Right forelimb (tissue), 1 donor: ENCODE measurements at regions not wholly inside any gene's neighbourhood (a gene's known extent, or its start where the extent isn't known, plus 50 kb on each side); places are given as distances from the start of the nearest gene placed in this dataset.

Source experiments
- DNase-seq: peaks from one replicate; pipeline ENCODE4 v3.0.0-alpha.2; 2018

- no peak for DNase-seq
These were observed 118.9 kb downstream of the TOMM20 start for GRCh38 chr1:235009561-235010306.

GRCh38 chr1:235009074-235009473 is 119.6 kb downstream of the TOMM20 start:
- DNase-seq, result no peak

- no peak for DNase-seq
These were observed 120.4 kb downstream of the TOMM20 start for GRCh38 chr1:235008239-235008638.

GRCh38 chr1:235006816-235007215 is 121.8 kb downstream of the TOMM20 start:
- no peak for DNase-seq

- DNase-seq, result no peak
These were observed 122.4 kb downstream of the TOMM20 start for GRCh38 chr1:235006132-235006721.

- DNase-seq, result no peak
These were observed 123.7 kb downstream of the TOMM20 start for GRCh38 chr1:235004840-235005391.

- DNase-seq, result no peak
These were observed 124.4 kb downstream of the TOMM20 start for GRCh38 chr1:235004276-235004675.

GRCh38 chr1:235002706-235003300 is 125.8 kb downstream of the TOMM20 start:
- no peak for DNase-seq

- DNase-seq, result no peak
These were observed 129.1 kb downstream of the TOMM20 start for GRCh38 chr1:234999513-234999940.

- peak; percentile 74 for DNase-seq
These were observed 130.5 kb downstream of the TOMM20 start for GRCh38 chr1:234997896-234998741.

- DNase-seq, result peak; percentile 89
These were observed 131.3 kb downstream of the TOMM20 start for GRCh38 chr1:234997201-234997895.

- no peak for DNase-seq
These were observed 132.3 kb downstream of the TOMM20 start for GRCh38 chr1:234996245-234996757.

- no peak for DNase-seq
These were observed 134.0 kb downstream of the TOMM20 start for GRCh38 chr1:234994436-234995295.

- DNase-seq, result no peak
These were observed 136.6 kb downstream of the TOMM20 start for GRCh38 chr1:234992065-234992464.

GRCh38 chr1:234990874-234991801 is 137.5 kb downstream of the TOMM20 start:
- no peak for DNase-seq

GRCh38 chr1:234990328-234990675 is 138.3 kb downstream of the TOMM20 start:
- DNase-seq, result no peak

- DNase-seq, result no peak
These were observed 138.9 kb downstream of the TOMM20 start for GRCh38 chr1:234989479-234990327.

- no peak for DNase-seq
These were observed 139.6 kb downstream of the TOMM20 start for GRCh38 chr1:234989019-234989418.

- no peak for DNase-seq
These were observed 140.1 kb downstream of the TOMM20 start for GRCh38 chr1:234988536-234988935.
